ENCODE measurements at regions not wholly inside any gene's neighbourhood (a gene's known extent, or its start where the extent isn't known, plus 50 kb on each side); places are given as distances from the start of the nearest gene placed in this dataset.

GRCh38 chrX:56402207-56402606 lies 161.2 kb upstream of the UBQLN2 start:
- TF ChIP-seq CTCF (IDR thresholded peaks at IDR 0.05 in 8 of 11, conservative IDR thresholded peaks at IDR 0.05 in 3 of 11) (no peak), POLR2AphosphoS5 (IDR thresholded peaks at IDR 0.05) (no peak)

All from spleen (tissue), 7 donors.